ENCODE measurements at regions not wholly inside any gene's neighbourhood (a gene's known extent, or its start where the extent isn't known, plus 50 kb on each side); places are given as distances from the start of the nearest gene placed in this dataset.

DNA sequence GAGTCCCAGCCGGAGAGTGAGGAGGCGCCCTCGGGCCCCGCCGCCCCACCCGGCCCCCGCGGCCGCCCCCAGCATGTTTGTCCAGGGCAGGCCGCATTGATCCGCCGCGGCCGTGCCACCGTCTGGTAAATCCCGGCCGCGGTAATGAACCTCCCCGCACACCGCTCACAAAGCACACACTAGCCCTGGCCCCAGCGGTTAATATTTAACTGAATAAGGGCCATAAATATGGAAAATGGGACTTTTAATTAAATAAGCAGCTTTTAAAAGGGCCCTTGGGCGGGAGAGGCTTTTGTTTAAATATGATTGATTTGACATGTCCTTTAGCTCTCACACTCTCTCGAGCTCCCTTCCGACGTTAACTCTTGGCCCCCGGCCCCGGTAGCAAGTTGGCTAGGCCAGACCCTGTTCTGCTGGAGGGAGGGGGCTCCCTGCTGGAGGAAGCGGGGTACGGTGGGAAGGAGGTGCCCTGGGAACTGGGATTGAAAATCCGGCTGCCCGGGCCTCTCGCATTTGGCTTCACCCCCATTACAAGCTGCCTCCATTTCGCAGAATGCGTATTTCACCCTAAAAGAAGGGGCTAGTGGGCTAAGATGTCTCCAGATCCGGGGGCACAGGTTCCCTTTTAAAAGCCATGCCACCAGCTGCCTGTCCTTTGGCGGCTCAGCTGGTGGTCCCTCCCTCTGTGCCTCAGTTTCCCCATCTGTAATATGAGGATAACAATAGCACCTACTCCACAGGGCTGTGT is 199.8 kb downstream of the RBM19 start:
- TF ChIP-seq, protein P1, sequence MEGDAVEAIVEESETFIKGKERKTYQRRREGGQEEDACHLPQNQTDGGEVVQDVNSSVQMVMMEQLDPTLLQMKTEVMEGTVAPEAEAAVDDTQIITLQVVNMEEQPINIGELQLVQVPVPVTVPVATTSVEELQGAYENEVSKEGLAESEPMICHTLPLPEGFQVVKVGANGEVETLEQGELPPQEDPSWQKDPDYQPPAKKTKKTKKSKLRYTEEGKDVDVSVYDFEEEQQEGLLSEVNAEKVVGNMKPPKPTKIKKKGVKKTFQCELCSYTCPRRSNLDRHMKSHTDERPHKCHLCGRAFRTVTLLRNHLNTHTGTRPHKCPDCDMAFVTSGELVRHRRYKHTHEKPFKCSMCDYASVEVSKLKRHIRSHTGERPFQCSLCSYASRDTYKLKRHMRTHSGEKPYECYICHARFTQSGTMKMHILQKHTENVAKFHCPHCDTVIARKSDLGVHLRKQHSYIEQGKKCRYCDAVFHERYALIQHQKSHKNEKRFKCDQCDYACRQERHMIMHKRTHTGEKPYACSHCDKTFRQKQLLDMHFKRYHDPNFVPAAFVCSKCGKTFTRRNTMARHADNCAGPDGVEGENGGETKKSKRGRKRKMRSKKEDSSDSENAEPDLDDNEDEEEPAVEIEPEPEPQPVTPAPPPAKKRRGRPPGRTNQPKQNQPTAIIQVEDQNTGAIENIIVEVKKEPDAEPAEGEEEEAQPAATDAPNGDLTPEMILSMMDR (IDR thresholded peaks at IDR 0.05; ENCODE audit: low read depth, low read length) = no peak
- no peak for DNase-seq (ENCODE audit: extremely low read depth, low read depth)

DNA sequence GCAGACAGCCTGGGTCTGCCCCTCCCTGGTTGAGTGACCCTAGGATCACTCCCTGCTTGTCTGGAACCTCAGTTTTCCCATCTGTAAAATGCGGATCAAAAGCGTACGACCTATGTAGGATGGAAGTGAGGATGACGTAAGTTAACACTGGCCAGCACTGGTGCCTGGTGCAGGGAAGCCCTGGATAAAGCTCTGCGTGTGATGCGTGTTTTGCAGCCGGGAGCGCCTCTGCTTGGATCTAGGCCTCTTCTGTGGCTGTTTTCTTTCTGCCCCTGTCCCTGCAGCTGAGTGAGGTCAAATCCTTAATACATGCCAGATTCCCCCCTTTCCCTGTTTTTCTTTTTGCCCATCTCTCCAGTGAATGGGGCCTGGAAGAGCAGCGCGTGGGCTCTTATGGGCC is 201.5 kb downstream of the RBM19 start:
- DNase-seq (ENCODE audit: extremely low read depth, low read depth) = no peak
- TF ChIP-seq, protein P1 (IDR thresholded peaks at IDR 0.05; ENCODE audit: low read depth, low read length) = no peak

DNA sequence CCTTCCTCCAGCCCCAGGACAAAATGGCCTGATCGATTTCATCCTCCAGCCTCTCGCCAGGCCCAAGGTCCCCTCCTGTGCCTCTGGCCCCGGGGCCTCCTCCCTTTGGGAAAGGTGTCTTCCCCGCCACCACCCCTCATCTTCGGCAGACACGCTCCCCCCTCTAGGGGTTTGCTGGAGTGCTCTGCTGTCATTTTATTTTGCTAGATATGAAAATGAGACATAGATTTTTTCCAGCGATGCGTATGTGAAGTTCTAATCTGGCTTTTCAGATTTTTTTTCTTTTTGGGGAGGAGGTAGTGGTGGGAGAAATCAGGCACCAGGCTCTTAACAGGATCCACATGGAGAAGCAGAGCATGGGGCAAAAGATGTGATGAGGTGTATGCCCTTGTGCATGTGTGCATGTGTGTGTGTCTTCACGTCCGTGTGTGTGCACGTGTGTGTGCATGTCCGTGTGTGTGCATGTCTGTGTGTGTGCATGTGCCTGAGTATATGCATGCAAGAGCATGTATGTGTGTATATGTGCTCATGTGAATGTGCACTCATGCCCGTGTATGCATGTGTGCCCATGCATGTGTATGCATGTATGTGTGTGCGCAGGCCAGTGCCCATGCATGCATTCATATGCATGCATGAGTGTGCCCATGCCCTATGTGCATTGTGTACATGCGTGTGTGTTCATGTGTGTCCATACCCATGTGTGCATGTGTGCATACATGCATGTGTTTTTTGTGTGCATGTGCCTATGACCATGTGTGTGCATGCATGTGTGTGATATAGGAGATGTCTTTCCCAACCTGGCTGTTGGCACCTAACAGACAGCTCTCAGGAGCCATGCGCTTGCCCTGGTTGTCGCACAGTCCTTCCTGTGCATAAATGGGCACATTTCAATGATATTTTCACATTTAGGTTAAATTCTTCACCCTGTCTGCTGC is 203.0 kb downstream of the RBM19 start:
- TF ChIP-seq, protein P1 (IDR thresholded peaks at IDR 0.05; ENCODE audit: low read depth, low read length) = no peak
- DNase-seq (ENCODE audit: extremely low read depth, low read depth) = no peak

DNA sequence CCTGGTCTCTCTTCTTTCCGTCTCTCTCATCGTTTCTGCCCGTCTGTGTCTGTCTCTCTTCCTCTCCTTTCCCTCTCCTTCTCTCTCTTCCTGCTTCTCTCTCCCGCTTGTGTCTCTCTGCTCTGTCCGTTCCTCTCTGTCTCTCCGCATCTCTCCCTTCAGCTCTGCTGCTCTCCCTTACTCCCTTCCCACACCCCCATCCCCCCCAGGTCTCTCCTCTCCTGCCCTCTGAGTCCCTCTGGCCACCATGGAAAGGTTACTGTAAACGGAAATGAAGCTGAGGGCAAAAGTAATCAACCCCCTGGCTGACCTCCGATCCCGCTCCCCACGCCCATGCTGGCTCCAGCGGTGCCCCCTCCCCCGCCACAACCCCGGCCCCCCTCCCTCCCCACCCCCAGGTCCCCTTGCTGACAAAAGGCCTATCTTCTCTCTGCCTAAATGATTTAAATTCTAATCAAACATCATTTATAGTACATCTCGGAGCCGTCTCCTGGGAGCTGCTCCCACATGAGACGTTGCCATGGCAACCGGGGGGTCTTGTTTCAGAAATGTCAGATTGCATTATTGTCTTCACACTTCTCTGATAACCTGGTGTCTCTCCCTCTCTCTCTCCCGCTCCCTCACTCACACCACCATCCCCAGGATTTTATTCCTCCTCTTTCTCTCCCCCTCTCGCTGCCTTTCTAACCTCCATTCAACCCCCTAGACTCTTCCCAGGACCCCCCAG is 203.8 kb downstream of the RBM19 start:
- DNase-seq (ENCODE audit: extremely low read depth, low read depth) = no peak
- TF ChIP-seq, protein P1 (IDR thresholded peaks at IDR 0.05; ENCODE audit: low read depth, low read length) = no peak

DNA sequence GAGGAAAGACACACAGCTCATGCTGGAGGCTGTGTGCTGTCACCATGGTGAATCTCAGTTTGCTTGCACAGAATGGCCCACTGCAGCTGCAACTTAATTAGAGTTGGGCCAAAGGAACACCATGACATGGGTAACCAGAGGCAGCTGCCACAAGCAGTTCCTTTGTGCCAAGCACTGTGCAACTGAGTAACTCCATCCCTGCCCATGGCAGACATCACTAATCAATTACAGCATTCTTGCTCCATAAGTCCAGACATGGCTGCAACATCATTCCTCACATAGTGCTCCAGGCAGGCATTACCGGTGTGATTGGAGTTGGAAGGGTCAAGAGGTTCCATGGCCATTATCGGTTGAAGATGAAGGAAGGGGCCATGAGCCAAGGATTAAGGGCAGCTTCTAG is 207.0 kb downstream of the RBM19 start:
- TF ChIP-seq, protein P1 (IDR thresholded peaks at IDR 0.05; ENCODE audit: low read depth, low read length) = no peak
- DNase-seq (ENCODE audit: extremely low read depth, low read depth) = no peak

DNA sequence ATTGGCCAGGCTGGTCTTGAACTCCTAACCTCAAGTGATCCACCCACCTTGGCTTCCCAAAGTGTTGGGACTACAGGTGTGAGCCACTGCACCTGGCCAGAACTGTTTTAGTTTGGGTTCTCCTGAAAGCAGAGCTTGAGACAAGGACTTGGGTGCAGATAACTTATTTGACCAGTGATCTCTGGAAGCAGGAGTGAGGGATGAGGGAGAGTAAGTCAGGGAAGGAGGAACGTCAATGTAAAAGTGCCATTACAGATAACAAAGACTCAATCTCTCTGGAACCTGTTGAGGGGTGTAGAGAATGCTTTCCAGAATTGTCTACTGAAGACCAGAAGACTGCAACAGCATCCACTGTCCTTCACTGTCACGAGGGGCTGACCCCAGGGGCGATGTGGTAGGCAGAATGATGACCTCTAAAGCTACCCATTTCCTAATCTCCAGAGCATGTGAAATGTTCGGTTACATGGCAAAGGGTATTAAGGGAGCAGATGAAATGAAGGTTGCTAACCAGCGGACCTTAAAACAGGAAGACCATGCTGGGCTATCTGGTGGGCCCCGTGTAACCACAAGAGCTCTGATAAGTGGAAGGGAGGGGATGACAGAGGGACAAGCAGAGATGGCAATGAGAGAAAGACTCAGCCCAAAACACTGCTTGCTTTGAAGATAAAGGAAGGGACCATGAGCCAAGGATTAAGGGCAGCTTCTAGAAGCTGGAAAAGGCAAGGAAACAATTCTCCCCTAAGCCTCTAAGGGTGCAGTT is 207.8 kb downstream of the RBM19 start:
- no peak for DNase-seq (ENCODE audit: extremely low read depth, low read depth)
- TF ChIP-seq, protein P1 (IDR thresholded peaks at IDR 0.05; ENCODE audit: low read depth, low read length) = no peak

Measured in AG09319 (cell line).